GM21390 (cell line): ENCODE measurements at regions not wholly inside any gene's neighbourhood (a gene's known extent, or its start where the extent isn't known, plus 50 kb on each side); places are given as distances from the start of the nearest gene placed in this dataset.
A peak's percentile ranks its signal among the peaks of the same experiment; 100 is the strongest.

ENCODE experiments used
- ATAC-seq: cut with Tn5 transposase; IDR thresholded peaks from one replicate; pipeline ENCODE4 v1.9.1; 2021; ENCODE audit not compliant: unreplicated experiment

DNA sequence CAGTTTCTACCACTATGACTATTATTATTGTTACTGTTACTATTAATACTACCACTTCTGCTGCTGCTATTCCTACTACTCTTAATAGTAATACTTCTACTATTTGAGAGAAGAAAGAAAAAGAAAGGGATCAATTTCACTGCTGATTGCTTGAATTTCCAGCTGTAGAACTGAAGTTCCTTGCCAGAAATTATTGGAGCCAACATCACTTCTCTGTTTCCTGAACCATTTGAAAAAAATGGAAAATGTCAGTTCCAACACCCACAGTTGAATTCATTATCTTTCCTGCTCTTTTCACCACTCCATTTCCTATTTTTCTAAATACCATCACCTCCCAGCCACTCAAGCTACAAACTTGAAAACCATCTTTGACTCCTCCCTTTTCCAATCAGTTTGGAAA is 54.1 kb upstream of the PIK3C2G start:
- no peak for ATAC-seq

DNA sequence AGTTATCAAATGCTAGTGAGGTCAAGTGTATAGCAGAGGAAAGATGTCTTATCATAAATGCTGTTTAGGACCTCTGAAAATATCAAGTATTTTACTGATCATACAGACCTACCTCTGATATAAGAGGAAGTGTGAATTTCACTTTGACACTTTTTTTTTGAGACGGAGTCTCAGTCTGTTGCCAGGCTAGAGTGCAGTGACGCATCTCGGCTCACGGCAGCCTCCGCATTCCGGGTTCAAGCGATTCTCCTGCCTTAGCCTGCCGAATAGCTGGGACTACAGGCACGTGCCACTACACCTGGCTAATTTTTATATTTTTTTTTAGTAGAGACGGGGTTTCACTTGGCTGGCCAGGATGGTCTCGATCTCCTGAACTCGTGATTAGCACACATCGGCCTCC is 55.1 kb upstream of the PIK3C2G start:
- no peak for ATAC-seq

DNA sequence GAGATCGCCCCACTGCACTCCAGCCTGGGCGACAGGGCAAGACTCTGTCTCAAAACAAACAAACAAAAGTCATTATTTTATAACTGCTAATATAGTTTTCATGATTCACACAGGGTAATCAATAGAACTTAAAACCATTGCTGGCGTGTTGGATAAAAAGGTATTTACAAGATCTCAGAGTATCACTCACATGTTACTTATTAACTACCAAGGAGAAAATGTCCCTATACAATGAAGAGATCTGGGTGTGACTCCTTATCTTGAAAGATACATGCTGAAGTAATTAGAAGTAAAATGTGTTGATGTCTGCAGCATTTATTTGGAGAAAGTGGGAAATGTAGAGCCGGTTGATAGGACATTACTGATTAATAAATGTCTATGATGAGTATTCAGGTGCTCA is 57.3 kb upstream of the PIK3C2G start:
- ATAC-seq = no peak

DNA sequence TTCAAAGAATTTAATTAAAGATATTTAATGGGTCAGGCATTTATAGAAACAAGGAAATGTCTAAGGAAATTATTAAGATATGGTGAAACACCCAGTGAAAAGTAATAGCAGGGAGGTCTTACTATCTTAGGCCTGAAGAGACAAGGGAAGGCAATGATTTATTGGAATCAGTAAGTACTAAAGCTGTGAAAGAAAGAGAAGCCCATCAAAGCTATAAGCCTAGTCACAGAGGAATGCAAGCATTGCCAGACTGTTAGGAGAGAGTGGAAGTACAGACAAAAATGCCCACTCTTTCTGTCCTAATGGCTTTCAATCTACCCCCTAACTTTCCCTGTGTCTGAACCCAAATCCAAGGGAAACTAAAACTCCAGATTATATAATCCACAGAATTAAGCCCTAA is 69.2 kb upstream of the PIK3C2G start:
- ATAC-seq = no peak

DNA sequence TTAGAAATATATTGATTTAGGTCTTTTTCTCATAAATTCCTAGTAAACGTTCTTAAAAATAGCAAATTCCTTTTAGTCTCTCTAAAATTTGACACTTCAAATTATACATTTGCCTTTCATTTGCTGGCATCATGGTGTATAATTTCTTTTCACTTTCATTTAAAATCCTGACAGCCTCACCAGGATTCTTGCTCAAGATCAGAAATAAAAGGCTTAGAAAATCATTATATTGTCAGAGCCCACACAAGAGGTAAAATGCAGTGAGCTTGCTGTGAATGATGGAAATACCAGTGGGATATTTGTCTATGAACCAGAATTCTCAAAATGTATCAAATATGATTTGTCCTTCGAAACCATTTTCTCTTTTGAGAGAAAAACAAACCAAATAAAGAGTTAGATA is 78.2 kb upstream of the PIK3C2G start:
- ATAC-seq = no peak

DNA sequence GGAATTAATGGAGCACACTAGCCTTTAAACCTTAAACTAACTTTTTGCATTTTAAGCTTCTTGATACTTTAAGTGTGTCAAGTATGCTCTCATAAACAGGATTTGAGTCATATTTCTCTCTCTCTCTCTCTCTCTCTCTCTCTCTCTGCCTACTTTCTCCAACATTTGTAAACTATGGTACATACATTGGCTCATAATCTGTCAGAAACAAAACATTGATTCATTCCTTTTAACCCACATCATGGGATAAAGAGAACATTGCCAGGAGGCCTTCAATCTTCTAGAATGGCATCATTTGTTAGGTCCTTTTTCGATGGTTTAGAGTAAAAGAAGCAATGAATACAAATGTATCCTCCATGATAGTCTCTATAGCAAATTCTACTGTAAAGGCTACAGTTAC is 81.6 kb upstream of the RERGL start:
- ATAC-seq = no peak

DNA sequence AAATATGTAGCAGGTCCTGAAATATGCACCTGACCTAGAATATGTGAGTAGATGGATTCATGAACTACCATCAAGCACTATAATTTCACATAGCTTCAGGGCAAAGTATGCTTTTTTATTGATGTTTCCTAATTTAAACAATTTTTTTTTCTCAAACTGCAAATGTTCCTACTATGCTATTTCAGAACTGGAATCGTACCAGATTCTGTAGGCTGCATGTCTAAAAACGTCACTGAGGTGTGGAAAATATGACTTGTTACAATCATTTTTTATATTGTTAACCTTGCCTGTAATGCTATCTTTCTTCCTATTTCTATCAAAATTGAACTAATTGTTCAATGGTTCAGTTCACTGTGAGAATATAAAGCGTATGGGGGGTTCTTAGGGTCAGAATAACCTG is 78.0 kb upstream of the RERGL start:
- ATAC-seq = no peak

DNA sequence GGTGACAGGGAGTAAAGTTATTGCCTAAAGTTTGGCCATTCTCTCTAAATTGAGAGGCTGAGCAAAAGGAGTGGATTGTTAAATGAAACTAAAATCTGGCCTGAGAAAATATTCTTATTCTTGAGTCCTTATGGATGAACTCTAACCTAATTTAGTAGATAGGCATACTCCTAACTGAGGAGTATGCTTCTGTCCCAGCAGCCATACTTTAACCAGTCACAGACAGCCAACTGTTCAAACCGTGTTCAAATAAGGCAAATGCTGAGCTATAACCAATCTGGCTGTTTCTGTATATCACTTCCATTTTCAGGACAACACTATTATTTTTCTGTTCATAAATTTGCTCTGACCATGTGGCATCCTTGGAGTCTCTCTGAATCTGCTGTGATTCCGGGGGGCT is 75.9 kb upstream of the RERGL start:
- peak; percentile 45 for ATAC-seq

DNA sequence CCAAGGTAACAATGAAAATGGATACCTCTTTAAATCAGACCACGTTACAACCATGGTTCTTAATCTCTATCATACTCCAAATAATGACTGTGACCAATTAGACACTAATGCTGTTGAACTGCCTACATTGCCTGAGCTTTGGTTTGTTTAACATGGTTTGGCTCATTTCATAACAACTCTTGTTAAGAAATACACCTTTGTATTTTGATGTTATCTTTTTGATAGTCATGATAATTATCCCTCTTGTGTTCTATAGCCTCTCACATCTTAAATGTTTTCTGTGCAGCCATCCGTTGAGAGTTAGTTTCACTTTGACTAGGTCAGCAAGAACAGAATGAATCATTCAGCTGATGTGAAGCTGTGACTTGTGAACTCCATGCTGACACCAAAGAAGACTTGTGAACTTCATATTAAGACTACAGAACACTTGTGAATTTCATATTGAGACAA is 75.5 kb upstream of the RERGL start:
- peak; percentile 99 for ATAC-seq

DNA sequence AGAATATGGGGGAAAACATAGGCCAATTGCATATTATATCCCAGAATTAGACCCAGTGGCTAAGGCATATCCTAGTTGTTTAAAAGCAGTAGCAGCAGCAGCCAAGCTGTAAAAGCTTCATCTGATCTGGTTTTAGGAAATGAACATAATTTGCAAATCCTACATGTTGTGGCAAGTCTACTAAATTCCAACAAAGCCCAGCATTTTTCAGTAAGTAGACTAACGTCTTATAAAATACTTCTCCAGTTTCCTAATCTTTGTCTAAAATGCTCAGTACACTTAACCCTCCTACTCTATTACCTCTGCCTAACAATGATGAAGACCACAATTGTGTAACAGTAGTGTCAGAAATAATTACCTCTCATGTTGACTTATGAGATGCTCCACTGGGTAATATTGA is 70.9 kb upstream of the RERGL start:
- no peak for ATAC-seq

DNA sequence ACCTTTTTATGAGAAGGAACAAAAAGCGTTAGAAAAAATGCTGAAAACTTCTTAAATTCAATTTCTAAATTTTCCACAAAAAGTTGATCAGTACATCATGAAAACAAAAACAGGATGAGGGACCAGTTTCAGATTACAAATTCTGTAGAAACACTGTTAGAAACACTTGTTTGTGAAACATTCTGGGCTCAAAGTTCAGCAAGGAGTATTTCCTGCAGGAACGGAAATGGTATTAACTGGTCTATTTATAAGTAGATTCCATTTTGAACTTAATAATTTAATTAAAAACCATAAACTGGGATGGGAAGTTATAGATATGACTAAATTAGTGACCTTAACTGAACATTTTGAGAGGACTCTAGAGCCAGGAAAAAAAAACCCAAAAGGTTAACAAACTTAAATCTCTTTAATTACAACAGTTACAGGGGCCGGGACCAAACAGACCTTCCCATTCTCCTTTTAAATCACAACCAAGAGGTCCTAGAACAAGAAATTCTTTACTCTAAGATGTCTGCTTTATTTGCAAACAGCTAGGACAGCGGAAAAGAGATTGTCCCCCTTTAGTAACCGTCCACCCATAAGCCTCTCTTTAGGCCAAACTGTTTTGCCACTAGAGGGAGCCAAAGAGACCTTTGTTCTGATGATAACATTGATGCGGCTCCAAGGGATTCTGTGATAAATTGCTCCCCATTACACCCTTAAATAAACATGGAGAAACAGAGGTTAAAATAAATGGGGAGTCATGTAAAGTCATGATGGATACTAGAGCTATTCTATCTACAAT is 69.0 kb upstream of the RERGL start:
- ATAC-seq = no peak

DNA sequence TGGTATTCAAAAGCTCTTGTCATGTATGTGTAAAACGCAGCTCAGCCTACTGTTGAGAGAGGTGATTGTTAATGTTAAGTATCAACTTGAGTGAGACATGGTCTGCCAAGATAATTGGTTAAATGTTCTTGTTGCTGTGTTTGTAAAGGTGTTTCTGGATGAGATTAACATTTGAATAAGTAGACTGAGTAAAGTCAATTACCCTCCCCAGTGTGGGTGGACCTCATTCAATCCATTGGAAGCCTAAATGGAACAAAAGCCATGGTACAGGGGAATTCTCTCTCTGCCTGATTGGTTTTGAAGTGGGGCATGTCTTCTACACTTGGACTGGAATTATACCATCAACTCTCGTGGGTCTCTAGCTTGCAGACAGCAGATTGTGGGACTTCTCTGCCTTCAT is 63.8 kb upstream of the RERGL start:
- no peak for ATAC-seq

DNA sequence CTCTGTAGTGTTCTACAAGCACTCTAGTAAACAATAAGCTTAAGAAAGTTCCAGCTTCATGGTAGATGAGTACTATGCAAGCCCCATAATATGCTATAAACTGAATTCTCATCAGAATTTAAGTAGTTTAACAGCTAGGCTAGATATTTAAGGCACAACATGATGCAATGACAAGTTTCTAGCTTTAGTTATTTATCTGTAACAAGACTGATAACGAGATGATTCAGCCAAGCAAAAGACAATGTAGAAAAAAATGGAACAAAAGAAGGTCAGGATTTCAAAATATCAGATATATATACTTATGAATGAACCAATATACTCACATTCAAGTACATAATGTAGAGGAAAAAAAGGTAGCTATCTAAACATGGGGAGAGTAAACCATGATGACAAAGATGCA is 61.0 kb upstream of the RERGL start:
- ATAC-seq = no peak

DNA sequence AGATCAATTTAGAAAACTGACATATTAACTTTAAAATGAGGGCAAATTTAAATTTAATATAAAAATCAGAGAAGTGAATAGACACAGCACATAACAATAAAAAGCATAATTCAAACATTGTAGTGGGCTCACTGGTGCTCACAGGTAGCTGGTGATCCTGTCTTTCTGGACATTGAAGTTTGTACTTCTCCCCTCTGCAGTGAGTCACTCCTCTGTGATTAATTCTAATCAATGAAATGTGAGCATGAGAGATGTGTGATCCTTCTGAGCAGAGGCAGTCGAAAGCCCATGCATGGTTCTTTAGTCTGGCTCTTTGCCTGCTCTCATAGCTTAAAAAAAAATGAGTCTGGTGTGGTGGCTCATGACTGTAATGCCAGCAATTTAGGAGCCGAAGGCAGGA is 59.0 kb upstream of the RERGL start:
- ATAC-seq = no peak

DNA sequence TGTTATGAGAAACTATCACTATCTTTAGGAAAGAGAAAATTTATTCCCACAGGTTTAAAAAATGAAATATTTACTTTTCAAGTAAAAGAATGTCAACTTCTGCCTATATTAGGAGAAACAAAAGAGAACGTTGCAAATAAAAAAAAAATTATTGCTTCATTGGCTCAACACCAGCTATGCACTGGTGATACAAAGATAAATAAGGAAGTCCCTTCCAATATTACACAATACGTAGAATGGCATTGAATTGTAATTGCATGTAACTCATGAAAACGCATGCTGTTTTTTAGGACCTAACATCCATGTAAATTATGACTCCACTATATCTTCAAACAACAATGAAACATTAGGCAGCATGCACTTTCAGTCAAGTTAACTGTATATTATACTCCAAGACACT is 56.4 kb upstream of the RERGL start:
- ATAC-seq = no peak

DNA sequence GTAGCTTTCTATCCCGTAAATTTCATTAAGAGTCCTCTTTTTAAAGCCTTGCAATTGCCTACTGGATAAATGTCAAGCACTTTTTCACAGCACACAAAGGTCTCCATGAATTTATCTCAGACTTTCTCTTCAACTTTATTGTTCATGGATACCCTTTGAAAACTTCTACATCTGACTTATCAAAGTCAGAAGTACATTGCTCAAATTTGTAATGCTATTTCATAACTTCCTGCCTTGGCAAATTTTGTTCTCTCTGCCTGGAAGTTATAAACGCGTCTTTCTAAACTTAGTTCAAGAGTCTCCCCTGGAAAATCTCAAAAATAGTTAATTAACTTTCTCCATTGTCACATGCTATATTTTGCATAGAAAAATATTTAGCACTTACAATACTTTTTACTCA is 55.9 kb upstream of the RERGL start:
- ATAC-seq = no peak

DNA sequence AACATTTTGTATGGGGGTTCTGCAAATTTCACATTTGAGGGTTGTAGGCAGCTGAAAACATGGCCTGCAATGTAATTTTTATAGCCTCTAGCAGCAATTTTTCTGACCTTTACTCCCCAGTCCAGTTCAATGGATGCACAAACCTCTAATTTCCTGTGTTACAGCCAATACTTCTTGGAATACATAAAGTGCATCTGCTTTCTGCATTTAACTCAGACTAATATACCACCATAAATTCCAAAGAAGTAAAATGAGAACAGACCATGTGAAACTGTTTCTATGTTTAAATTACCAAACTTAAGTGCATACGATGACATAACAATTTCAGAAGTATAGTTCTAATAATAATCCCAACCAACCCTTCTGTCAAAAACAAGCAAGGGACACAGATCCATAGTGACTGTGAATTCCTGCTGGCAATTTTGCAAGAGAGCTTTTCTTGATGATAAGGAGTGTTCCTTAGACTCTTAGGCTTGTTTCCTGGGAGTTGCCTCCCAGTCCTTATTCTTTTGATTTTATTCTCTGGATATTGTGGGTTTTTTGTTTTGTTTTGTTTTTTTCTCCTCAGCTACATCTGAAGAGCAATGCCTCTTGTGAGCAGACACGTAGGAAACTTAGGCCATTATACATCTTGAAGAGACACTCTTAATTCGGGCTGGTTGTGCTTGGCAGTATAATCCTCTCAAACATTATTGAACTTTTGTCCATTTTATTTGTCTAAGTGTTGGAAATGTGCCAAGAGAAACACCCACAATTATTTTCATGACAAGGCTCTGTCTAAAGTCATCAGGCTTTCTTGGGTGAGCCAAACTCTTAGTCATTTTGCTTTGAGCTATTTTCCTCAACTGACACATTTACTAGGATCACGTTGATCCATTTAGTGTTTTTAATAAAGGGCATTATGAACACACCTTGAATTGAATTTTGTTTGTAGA is 51.3 kb upstream of the RERGL start:
- no peak for ATAC-seq

DNA sequence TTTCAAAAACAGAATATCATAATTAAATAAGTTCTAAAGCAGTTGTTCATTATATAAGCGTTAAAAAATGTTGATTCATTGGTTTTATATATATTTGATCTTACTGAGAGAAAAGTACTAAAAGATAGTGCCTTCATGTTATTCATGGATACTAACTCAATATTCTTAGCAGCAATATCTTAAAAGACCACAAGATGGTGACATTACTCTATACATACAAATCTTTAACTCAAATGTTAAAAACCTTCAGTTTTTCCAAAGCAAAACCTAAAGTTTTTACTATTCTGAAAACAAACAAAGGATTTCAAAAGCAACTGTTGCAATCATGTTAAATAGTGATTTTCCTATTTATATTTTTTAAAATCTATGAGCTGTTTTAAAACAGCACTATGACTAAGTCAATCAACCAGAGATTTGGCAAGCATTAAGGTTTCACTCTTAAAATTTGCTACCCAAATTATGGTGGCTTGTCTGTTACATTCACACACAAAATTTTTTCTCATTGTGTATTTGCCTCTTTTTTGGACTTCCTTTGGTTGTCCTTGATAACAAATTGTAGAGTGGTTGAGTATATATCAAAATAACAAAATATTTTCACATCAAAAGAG is 50.1 kb upstream of the RERGL start:
- ATAC-seq = peak; percentile 64
